Urothelium cell line (cell line): ENCODE measurements at regions not wholly inside any gene's neighbourhood (a gene's known extent, or its start where the extent isn't known, plus 50 kb on each side); places are given as distances from the start of the nearest gene placed in this dataset.

Source experiments
- DNase-seq: peaks from one replicate; pipeline ENCODE4 v3.0.0; 2011; ENCODE audit warnings: low spot score, mixed read lengths
- FAIRE-seq: peaks from 2 replicates; lab custom pipeline; 2011; peaks lifted over from hg19 to GRCh38; lab: Jason Lieb, UNC

DNA sequence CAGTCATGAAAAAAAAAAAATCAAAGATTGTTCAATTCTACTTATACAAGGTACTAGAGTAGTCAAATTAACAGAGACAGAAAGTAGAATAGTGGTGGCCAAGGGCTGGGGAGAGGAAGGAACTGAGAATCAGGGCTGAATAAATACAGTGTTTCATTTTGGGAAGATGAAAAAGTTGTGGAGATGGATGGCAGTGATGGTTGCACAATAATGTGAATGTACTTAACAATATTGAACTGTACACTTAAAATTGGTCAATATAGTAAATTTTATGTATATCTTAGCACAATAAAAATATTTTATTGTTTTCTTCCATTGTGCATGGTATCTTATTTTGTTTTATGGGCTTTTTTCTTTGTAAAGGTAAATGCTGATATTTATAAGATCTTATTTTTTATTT, 262.2 kb upstream of the AGTR1 start:
- FAIRE-seq (no peak), DNase-seq (no peak)

DNA sequence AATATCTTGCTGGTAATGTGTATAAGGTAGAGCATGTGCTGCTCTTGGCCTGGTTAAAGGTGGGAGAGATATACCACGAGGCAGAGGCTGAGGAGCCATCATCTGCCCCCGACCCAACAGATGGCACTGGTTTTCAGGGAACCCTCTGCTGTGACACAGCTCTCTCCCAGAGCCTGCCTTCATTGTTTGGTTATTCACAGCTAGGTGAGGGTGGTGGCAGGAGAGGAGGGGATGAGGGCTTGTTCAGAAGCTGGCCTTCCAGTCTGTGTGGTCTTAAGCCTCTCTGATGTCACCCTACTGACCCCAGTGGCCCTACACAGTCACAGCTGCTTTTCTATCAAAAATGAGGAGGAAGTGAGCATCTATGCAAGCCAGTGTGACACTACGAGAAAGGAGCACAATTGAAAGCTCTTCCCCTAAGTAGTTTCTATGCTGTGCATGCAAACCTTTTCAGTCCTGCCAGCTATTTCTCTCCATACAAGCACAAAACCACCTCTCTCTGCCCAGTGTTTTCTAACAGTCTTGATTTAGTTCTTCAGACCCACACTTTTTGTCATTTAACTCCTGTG, 258.4 kb upstream of the AGTR1 start:
- no peak for DNase-seq
- FAIRE-seq: no peak

DNA sequence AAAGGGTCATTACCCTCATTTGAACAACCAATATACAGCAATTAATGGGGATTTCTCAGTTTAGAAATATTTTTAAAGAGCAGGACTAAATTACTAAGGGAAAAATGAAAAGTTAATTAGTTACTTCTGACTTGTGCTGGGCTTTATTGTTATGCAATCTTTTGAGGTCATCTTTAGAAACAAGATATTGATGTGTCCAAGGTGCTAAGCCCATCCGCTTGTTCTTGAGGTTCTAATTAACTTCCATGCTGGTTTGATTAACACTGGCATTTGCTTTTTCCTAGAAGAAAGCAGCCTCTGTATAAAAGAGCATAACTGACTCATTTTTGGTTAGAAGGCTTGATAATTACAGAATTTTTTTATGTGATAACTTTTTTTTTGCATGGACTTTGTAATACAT, 256.5 kb upstream of the AGTR1 start:
- FAIRE-seq (no peak), DNase-seq (no peak)

DNA sequence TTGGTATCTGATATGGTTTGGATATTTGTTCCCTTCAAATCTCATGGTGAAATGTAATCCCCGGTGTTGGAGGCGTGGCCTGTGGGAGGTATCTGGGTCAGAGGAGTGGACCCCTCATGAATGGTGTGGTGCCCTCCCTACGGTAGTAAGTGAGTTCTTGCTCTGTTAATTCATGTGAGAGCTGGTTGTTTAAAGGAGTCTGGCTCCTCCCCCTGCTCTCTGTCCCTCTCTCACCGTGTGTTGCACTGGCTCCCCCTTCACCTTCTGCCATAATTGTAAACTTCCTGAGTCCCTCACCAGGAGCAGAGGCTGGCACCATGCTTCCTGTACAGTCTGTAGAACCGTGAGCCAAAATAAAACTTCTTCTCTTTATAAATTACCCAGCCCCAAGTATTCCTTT, 246.9 kb upstream of the AGTR1 start:
- FAIRE-seq: no peak

DNA sequence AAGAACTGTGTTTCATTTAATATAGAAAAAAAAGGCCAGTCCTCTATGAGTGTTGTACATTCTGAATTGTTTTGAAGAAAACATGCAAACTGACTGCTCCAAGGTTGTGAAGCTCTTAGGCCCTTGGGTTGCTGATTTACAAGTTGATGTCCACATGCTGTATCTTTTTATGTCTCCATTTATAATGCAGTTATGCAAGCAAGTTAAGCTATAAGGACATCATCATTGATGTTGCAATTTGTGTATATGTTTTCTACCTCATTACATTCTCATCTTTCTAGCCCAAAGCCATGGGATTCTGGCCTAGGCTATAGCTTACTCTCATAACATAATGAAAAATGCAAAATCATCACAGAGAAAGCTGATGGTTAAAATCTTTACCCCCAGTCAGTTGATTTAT, 245.7 kb upstream of the AGTR1 start:
- no peak for FAIRE-seq
- no peak for DNase-seq

More for the DNA sequence above, 246.9 kb upstream of the AGTR1 start:
- DNase-seq: no peak

DNA sequence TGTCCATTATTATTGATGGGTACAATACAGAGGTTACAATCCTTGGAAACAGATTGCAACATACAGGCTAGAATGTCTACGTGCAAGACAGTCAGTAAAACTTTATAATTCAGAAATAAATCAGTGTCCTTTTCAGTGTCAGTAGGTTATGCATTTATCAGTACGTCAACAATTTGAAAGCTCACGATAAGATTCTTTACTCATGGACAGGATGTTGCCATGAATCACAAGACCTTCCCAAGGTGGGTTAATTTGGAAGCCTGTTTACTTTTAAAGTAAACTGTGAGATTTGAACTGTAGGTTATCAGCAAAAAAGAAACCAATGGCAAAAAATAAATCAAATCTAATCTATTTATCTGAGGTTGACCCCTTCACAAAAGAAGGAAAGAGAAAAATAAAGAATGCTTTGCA, 243.9 kb upstream of the AGTR1 start:
- FAIRE-seq (no peak), DNase-seq (no peak)

DNA sequence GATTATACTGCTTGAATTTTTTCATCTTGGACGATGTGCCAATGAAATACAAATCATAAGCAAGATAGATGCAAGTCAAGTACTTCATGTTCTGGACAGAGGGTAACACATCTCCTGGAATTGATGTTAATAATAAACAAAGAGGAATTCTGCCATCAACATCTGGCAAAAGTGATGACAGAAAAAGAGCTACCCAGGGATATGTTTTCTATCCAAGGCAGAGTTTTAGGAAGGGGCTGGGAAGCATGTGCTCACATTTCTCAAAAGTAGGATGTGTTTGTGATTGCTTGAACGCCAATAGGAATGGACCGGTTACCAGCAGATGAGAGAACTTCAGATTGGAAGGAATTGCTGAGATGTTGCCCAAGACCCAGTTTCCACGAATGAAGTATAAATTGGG, 242.6 kb upstream of the AGTR1 start:
- FAIRE-seq: no peak
- no peak for DNase-seq

DNA sequence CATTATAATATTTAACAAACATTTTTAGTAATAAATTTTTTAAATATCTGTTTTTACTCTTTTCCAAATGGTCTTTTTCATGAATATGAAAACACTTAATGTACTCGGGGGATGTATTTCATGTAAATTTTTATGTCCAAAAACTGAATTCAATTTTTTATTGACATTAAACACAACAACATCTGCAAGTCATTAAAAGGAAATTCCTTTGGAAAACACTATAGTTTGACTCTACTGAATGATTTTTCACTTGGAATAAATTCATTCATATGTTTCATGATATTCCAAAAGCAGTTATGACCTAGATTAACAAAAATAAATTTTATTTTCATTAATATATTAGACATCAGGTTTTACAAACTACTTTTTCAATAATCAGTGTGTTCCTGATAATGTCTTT, 239.8 kb upstream of the AGTR1 start:
- FAIRE-seq (no peak), DNase-seq (no peak)

DNA sequence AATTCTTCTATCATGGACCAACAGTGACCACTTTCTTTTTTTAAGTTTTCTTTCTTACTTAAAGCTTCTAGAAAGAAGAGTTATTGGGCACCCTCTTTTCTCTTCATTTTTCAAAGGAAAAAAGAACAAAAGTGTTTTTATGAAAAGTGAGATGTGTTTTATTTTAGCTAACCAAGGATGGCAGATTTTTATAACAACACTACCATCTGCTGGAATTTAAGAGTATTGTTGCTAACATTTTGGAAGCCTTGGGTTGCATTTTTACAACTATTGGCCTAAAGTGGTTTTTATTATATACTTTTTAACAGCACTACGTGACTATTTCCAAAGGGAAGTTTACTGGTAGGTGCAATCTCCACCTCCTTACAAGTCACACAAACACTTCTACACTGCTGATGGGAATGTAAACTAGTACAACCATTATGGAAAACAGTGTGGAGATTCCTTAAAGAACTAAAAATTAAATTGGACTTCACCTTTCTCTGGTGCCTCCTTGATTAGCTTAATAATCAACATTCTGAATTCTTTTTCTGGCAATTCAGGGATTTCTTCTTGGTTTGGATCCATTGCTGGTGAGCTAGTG, 237.7 kb upstream of the AGTR1 start:
- no peak for DNase-seq
- FAIRE-seq: no peak

DNA sequence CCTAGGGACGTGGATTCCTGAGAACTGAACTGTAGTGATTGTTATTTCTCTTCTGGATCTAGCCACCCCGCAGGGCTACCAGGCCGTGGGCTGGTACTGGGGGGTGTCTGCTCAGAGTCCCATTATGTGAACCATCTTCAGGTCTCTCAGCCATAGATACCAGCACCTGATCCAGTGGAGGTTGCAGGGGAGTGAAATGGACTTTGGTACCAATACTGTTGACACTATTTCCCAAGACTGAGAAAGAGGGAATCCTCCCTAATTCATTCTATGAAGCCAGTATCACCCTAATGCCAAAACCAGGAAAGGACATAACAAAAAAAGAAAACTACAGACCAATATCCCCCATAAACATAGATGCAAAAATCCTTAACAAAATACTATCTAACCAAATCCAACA, 237.0 kb upstream of the AGTR1 start:
- FAIRE-seq: no peak
- DNase-seq: no peak

DNA sequence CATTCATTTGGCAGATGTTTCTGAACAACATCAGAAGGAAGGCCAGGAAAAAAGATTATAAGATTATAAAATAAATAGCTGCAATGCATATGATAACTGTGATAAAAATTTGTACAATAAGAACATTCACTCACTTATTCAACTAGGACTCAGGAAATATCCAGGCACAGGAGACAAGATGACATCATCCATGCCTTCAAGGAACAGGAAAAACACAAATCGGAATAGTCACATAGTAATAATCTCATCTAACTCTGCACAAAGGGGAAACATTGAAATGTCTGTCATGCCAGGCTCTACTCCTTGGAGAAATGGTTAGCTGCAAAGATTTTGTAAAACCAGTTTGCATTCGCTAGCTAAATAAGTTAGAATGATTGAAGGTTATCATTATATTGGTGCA, 233.5 kb upstream of the AGTR1 start:
- no peak for FAIRE-seq
- DNase-seq: no peak

DNA sequence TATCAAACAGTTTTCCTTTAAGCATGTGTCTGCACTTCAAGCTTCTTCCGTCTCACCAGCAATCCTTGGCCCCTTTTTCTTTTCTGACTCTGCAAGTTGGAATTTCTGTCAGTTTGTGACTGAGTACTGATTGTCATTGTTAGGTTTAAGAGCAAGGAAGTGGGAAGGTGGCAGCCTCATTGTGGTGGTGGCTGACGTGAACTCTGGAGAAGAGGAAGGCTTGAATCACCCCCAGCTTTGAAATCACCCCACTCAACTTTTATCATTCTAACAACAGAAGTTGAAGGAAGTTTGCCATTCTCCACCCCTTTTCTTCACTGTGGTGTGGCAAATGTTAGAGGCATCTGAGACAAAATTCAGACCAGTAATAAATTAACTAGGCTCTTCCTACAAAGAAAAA, 231.6 kb upstream of the AGTR1 start:
- DNase-seq: peak; percentile 4

DNA sequence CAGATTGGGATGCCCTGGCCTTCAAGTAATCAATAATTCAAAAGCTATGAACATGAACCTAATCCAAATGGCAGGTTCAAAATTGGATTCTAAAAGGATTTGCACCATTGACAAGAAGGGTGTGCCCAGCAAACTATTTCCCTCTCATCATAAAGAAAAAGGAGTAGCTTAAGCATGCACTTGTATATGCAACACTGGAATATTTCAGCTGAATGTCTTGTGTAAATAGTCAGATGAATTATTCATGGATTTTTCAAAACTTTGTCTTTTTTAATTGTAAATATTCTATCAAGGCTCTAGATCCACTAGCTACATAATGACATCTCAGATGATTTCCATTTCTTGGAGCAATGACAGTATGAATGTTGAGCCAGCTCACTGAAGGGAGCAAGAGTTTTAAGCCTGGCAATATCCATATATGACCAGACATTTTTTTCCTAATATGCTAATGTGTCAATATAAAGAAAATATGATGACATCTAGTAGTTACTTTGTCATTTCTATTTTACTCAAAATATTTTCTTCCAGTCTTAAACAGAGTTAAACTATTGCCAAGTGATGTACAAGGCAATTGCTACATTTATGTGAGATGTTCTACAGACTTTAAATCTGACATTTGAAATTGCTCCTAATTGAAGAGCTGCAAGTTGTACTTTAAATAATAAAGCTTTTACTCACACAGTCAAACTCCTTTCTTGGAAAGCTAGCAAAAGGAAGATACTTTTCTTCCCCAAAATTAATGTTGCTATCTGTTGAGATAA, 230.5 kb upstream of the AGTR1 start:
- DNase-seq: no peak
- no peak for FAIRE-seq

More for the DNA sequence above, 231.6 kb upstream of the AGTR1 start:
- FAIRE-seq: no peak

DNA sequence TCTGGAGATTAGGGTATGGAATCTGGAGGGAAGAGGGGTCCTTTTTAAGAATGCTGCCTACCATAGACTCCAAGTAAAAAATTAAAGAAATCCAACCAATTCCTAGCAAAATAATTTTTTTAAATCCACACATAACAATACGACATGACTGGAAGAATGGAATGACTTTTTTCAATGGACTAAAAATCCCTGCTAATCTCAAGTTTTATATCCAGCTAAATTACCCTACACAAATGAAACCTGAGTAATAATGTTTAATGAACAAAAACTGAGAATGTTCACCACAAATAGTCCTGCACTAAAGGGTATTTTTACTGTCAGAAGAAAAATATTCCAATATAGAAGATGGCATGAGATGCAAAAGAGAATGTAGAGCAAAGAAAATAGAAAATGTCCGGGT, 220.3 kb upstream of the AGTR1 start:
- no peak for FAIRE-seq

DNA sequence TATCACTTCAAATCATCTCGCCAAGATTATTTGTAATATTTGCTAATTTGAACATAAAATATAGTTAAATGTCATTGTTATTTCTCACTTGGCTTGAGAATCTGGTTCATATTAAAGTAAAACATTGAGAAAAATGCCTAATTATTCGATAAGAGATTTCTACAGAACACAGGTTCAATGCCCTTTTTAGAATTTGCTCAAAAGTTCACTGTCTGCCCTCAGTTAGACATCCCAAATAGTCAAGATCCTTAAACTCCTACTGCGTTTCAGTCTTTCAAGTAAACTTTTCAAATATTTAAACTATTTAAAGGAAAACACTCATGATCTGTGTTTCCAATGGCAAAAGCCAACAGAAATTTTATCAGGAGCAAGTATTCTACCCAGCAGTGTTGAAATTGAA, 204.1 kb upstream of the AGTR1 start:
- DNase-seq (no peak), FAIRE-seq (no peak)

More for the DNA sequence above, 220.3 kb upstream of the AGTR1 start:
- no peak for DNase-seq

DNA sequence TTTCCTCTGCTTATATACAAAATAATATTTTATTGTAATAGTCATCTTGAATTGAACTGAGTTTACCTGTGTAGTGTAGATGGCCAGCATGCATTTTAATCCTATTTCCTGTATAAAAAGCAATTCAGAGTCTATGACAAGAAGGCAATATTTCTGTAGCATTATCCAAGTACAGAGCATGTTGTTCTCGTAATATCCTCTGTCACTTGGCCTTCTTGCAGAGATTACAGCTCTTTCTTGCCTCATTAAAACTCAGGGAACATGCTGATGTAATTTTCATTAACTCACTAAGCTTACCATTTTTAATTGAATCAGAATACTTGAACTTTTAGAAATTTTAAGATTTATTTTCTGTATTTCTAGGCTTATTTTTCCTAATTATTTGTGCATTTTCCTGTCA, 203.3 kb upstream of the AGTR1 start:
- DNase-seq (no peak), FAIRE-seq (no peak)

DNA sequence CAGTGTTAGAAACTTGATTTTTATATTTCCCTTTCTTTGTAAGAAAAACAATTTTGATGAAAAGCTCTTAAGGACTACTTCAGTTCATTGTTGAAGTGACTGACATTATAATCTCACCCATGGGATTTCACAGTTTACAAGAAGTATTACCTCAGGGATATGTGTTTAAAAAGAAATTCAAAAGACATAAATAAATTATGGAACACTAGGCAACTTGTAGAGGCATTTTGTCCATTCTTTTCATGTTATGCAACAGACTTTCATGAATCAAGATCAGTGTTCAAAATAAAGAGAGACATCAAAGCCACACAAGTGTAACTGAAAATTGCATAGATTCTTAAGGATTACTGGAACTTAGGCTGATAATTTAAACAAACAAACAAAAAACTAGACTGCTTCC, 196.8 kb upstream of the AGTR1 start:
- DNase-seq (no peak), FAIRE-seq (no peak)

DNA sequence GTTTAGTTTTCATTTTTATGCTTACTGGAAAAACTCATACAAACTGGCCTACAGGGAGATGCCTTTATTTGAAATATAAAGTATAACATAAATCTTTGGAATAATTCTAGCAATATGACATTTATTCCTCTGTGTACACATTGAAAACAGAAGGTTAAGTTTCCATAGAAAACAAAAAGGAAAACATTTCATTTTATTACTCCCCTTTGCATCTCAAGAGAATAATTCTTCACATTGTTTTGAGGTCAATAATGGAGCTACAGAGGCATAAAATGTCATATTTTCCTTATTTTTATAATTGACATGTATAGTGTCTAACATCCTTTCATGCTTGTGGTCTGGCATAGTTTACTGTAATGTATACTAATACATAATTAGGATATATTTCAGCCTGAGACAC, 187.6 kb upstream of the AGTR1 start:
- no peak for FAIRE-seq
- no peak for DNase-seq

DNA sequence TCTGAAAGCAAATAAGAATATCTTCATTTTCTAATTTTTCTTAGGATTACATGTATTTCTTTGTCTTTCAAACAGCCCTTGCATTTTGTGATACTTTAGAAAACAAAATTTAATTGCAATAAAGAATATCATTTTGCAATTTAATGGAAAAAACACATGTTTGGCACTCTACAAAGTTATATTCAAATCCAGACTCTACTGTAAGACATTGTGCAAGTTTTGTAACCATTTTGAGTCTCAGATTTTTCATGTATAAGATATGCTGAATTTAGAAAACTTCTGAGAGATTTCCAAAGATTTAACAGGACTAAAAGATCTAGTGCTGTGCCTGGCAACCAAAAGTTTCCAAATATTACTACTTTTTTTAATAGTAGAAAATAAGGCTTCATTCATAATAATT, 187.1 kb upstream of the AGTR1 start:
- no peak for DNase-seq
- no peak for FAIRE-seq

DNA sequence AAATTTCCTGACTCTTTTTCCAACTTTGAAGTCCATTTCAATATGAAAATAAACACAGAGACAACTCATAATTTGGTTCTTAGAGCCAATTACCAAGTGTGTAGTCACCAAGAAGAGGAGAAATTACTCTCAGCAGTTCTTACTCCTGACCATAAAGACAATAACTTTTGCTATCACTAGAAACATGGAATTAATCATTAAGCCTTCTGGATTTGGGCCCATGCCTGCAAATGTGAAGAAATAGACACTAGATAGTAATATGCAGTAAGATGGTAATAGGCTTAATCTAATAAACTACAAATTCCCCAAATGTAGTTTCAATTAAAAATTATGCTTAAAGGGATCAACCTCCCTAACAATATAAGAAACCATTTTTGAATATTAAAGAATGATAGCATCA, 185.1 kb upstream of the AGTR1 start:
- no peak for DNase-seq
- no peak for FAIRE-seq

DNA sequence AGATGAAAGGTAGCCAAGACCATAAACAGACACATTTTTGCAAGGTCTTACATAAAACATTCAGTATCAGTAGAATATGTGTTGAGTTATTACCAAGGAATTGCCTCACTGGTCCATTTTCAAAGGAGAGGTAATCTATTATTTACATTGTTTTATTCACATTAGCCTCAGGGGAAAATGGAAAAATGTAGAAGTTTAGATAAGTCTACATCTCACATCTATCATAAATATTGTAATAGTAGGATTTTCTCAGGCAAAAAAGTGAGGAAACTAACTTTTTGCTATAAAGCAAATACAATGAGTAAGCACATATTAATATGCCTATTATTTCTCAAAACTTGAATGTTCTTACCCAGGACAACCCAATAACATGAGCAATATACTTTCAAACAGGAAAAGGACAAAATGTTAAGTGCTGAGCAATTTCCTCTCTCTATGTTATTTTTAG, 184.6 kb upstream of the AGTR1 start:
- FAIRE-seq (no peak), DNase-seq (no peak)

DNA sequence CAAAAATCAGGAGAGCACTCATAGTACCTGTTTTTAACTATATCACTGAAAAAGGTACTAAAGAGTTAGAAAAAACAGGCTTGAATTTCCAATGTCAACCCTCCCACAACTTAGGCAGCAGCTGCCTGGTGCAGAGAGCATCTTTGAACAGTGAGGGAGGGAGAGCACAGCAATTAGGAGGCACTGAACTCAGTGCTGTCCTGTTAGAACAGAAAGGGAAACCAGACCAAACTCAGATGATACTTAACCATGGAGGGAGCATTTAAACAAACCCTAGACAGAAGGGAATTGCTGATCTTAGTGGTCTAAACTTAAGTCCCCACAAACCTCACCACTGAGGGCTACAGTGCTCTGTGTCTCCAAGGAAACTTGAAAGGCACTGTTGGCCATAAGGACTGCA, 179.2 kb upstream of the AGTR1 start:
- FAIRE-seq (no peak), DNase-seq (no peak)
